WTC11 (cell line): ENCODE measurements at regions not wholly inside any gene's neighbourhood (a gene's known extent, or its start where the extent isn't known, plus 50 kb on each side); places are given as distances from the start of the nearest gene placed in this dataset.

Experiments
- CREM ChIP-seq: sonication (generic); formaldehyde crosslinking; IDR thresholded peaks from 2 replicates; pipeline ENCODE4 v1.8.1; 2022; ENCODE audit warnings: mild to moderate bottlenecking, missing genetic modification reagents, moderate library complexity
- CTCF ChIP-seq: fragments of 200-600 bp; IDR thresholded peaks from 2 replicates; pipeline ENCODE4 v1.8.0; 2022; ENCODE audit warnings: antibody characterized with exemption
- ELF4 ChIP-seq: sonication (generic); formaldehyde crosslinking; IDR thresholded peaks from 2 replicates; pipeline ENCODE4 v1.8.1; 2022; ENCODE audit warnings: low read depth, mild to moderate bottlenecking, moderate library complexity, missing genetic modification reagents
- NFYB ChIP-seq: sonication (generic); formaldehyde crosslinking; conservative IDR thresholded peaks from 2 replicates; pipeline ENCODE4 v1.8.0; 2022; ENCODE audit warnings: low read depth, missing genetic modification reagents
- NR3C1 ChIP-seq: sonication (generic); formaldehyde crosslinking; conservative IDR thresholded peaks from 2 replicates; pipeline ENCODE4 v1.8.1; 2023; ENCODE audit warnings: low read depth, mild to moderate bottlenecking, missing genetic modification reagents
- ZNF121 ChIP-seq: sonication (generic); formaldehyde crosslinking; IDR thresholded peaks from 2 replicates; pipeline ENCODE4 v1.8.0; 2023; ENCODE audit warnings: missing genetic modification reagents

GRCh38 chr9:87340391-87340790 is 157.3 kb upstream of the DAPK1 start:
- TF ChIP-seq NR3C1 (CRISPR knock-in tag), result no peak
- no peak for TF ChIP-seq CTCF
- TF ChIP-seq NFYB (CRISPR knock-in tag), result no peak
- TF ChIP-seq CREM, result no peak
- TF ChIP-seq ZNF121 (CRISPR knock-in tag), result no peak
- no peak for TF ChIP-seq ELF4 (CRISPR knock-in tag)
